NB4 (cell line): ENCODE measurements at regions not wholly inside any gene's neighbourhood (a gene's known extent, or its start where the extent isn't known, plus 50 kb on each side); places are given as distances from the start of the nearest gene placed in this dataset.

Experiments
- POLR2A ChIP-seq: IDR thresholded peaks from 2 replicates; pipeline ENCODE4 v1.6.1; 2011; ENCODE audit warnings: mild to moderate bottlenecking; ENCODE audit not compliant: insufficient read length; ENCODE audit errors: extremely low read depth
- TF ChIP-seq, protein P1 (sequence below): IDR thresholded peaks from one replicate; pipeline ENCODE4 v1.5.1; 2012; ENCODE audit warnings: low read depth, low read length
- TF ChIP-seq, protein P2 (sequence below): IDR thresholded peaks from 2 replicates; pipeline ENCODE4 v1.6.1; 2011; ENCODE audit warnings: low read depth, low read length

DNA sequence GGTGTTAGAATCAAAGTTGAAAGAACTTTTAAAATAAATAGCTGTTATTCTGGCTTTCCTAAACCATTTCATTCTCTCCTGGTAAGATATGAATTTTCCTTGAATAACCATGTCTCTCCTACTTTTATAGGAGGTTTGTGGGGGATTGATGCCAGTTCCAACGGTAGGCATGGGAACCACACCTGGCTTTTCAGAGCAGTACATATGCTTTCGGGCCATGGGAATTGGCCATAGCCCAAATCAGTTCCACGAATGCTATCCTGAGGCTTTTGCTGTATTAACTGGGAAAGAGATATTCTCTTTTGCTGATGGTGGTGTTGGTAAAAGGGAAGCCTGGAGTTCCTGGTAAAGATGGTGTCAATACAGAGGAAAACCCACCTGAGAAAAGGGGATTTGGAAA lies 396.2 kb upstream of the ZNF385D start:
- TF ChIP-seq POLR2A: no peak
- TF ChIP-seq, protein P1, sequence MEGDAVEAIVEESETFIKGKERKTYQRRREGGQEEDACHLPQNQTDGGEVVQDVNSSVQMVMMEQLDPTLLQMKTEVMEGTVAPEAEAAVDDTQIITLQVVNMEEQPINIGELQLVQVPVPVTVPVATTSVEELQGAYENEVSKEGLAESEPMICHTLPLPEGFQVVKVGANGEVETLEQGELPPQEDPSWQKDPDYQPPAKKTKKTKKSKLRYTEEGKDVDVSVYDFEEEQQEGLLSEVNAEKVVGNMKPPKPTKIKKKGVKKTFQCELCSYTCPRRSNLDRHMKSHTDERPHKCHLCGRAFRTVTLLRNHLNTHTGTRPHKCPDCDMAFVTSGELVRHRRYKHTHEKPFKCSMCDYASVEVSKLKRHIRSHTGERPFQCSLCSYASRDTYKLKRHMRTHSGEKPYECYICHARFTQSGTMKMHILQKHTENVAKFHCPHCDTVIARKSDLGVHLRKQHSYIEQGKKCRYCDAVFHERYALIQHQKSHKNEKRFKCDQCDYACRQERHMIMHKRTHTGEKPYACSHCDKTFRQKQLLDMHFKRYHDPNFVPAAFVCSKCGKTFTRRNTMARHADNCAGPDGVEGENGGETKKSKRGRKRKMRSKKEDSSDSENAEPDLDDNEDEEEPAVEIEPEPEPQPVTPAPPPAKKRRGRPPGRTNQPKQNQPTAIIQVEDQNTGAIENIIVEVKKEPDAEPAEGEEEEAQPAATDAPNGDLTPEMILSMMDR: no peak
- TF ChIP-seq, protein P2, sequence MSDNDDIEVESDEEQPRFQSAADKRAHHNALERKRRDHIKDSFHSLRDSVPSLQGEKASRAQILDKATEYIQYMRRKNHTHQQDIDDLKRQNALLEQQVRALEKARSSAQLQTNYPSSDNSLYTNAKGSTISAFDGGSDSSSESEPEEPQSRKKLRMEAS: no peak
